H1 (cell line): ENCODE measurements at regions not wholly inside any gene's neighbourhood (a gene's known extent, or its start where the extent isn't known, plus 50 kb on each side); places are given as distances from the start of the nearest gene placed in this dataset.

Source experiments
- CBX8 ChIP-seq: fragments of 300-800, 300-1000 bp; sonication (generic); IDR thresholded peaks from 2 replicates; pipeline ENCODE4 v1.7.1; 2016; ENCODE audit warnings: low read depth, low read length, borderline replicate concordance
- FOSL1 ChIP-seq: IDR thresholded peaks from 2 replicates; pipeline ENCODE4 v1.6.1; 2011; ENCODE audit warnings: mild to moderate bottlenecking, low read depth, low read length, moderate library complexity; ENCODE audit not compliant: insufficient read depth
- YY1 ChIP-seq: IDR thresholded peaks from 2 replicates; pipeline ENCODE4 v1.6.1; 2011; ENCODE audit warnings: low read depth, mild to moderate bottlenecking, low read length
- TF ChIP-seq, protein P1 (sequence below): IDR thresholded peaks from 2 replicates; pipeline ENCODE4 v1.6.1; 2012; ENCODE audit warnings: low read length, inconsistent platforms
- TF ChIP-seq, protein P2 (sequence below), 3 experiments: IDR thresholded peaks; 1 replicate in 2 of 3; 2 replicates in 1 of 3; pipeline versions ENCODE4 v1.5.1 to v1.6.1; 2011; ENCODE audit warnings: low read length in 3 of 3, mild to moderate bottlenecking in 3 of 3, inconsistent platforms in 2 of 3, low read depth in 1 of 3, moderate library complexity in 1 of 3; ENCODE audit not compliant: insufficient read depth in 1 of 3; ENCODE audit errors: control extremely low read depth in 1 of 3

DNA sequence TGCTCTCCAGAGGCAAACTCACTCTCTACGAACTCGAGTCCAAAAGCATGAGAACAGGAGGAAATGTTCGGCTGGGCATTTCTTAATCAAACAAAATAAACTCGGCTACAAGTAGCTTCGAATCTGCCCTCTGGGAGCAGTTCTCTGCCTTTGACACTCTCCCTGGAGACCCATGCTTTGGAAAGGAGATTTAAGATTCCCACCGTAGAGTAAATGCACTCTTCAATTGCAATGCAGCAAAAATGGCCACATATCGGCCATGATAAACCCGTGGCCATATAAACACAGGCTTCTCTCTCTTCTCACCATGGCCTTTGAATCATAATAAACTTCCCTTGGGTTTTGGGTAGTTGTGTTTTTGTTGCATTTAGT, 215.4 kb downstream of the TOMM20 start (continued):
- TF ChIP-seq CBX8 (no peak), YY1 (no peak), FOSL1 (no peak)
- TF ChIP-seq, protein P1, sequence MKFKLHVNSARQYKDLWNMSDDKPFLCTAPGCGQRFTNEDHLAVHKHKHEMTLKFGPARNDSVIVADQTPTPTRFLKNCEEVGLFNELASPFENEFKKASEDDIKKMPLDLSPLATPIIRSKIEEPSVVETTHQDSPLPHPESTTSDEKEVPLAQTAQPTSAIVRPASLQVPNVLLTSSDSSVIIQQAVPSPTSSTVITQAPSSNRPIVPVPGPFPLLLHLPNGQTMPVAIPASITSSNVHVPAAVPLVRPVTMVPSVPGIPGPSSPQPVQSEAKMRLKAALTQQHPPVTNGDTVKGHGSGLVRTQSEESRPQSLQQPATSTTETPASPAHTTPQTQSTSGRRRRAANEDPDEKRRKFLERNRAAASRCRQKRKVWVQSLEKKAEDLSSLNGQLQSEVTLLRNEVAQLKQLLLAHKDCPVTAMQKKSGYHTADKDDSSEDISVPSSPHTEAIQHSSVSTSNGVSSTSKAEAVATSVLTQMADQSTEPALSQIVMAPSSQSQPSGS = no peak
- TF ChIP-seq, protein P2, sequence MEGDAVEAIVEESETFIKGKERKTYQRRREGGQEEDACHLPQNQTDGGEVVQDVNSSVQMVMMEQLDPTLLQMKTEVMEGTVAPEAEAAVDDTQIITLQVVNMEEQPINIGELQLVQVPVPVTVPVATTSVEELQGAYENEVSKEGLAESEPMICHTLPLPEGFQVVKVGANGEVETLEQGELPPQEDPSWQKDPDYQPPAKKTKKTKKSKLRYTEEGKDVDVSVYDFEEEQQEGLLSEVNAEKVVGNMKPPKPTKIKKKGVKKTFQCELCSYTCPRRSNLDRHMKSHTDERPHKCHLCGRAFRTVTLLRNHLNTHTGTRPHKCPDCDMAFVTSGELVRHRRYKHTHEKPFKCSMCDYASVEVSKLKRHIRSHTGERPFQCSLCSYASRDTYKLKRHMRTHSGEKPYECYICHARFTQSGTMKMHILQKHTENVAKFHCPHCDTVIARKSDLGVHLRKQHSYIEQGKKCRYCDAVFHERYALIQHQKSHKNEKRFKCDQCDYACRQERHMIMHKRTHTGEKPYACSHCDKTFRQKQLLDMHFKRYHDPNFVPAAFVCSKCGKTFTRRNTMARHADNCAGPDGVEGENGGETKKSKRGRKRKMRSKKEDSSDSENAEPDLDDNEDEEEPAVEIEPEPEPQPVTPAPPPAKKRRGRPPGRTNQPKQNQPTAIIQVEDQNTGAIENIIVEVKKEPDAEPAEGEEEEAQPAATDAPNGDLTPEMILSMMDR (IDR thresholded peaks at IDR 0.05; ENCODE audit: control extremely low read depth in 1 of 3, insufficient read depth in 1 of 3, low read depth in 1 of 3, low read length in 3 of 3) = no peak
- TF ChIP-seq, all 59 proteins: peak for 0
